HG02885 (cell line): ENCODE measurements at regions not wholly inside any gene's neighbourhood (a gene's known extent, or its start where the extent isn't known, plus 50 kb on each side); places are given as distances from the start of the nearest gene placed in this dataset.

Source experiments
- ATAC-seq: cut with Tn5 transposase; IDR thresholded peaks from one replicate; pipeline ENCODE4 v1.9.1; 2021; ENCODE audit warnings: mild to moderate bottlenecking; ENCODE audit not compliant: unreplicated experiment, poor library complexity

GRCh38 chr1:232226197-232226712, 403.7 kb downstream of the SIPA1L2 start:
- no peak for ATAC-seq

DNA sequence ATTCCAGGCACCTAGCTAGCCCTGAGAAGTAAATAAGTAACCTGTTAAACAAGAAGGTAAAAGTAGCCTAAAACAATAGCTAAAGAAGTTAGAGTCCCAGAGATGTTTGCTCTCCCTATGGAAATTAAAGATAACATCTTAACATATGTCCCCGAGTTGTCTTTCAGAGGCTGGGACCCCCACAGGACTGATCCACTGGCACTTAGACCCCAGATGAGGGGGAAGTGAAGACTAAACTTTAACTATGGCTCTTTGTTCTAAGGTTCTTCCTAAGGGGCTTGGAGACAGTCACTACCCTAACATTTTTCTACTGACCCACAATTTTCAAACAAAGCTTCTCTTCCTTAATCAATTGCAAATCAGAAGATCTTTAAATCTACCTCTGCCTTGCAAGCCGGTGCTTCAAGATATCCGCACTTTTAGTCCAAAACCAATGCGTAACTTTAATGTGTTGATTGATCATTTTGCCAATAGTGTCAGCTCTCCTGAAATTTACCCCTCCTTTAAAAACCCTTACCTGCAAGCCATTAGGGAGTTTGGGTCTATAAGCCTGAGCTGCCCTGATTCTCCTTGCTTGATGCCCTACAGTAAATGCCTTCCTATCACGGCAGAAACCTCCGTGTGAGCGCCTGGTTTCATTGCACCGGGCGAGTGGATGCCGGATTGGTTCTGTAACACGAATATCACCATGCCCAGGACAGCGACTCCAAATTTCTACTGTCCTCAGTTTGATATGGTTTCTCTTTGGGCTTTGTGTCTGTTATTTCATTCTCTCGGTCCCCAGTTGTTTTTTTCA, 404.4 kb downstream of the SIPA1L2 start:
- no peak for ATAC-seq

GRCh38 chr1:232223887-232224286, 406.0 kb downstream of the SIPA1L2 start:
- no peak for ATAC-seq

GRCh38 chr1:232223183-232223708, 406.7 kb downstream of the SIPA1L2 start:
- no peak for ATAC-seq

- ATAC-seq: no peak
Measured at GRCh38 chr1:232222614-232223013, 407.3 kb downstream of the SIPA1L2 start.

GRCh38 chr1:232221802-232222499, 408.0 kb downstream of the SIPA1L2 start:
- no peak for ATAC-seq

DNA sequence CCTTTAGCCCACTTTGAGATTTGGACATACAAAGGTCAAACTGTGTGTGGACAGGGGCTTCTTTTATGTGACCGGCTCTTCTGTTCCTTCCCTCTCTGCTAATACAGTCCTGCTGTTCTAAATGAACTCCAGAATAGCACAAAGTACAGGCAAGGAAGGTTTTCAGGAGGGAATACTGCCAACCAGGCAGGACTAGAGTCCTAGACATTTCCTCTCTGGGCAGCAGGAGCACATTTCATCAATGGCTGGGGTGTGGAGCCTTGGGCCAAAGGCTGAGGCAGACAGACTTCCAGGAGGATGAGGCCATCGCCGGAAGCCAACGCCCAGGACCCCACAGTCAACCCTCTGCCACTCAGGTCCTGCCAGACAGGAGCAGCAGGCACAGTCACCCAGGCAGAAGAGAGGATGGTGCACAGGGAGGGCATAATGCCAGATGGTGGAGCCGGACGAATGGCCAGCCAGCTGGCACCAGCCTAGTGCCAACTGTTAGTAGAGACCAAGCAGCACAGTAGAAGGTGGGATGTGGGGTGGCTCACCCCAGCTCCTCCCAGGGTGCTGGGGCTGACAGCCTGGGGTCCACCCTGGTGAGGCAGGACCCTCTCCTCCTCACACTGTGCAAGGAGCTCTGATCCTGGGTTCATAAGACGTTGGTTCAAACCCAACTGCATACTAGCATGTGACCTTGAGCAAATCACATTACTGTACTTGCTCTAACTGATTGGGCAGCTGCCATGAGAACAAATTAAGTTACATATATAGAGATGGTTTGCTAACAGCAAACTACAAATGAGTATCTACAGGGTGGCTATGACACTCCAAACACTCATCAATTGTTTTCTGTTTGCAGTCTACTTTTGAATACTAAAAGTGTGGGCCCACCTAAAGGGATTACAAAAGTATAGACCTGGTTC, 410.7 kb downstream of the SIPA1L2 start:
- no peak for ATAC-seq

DNA sequence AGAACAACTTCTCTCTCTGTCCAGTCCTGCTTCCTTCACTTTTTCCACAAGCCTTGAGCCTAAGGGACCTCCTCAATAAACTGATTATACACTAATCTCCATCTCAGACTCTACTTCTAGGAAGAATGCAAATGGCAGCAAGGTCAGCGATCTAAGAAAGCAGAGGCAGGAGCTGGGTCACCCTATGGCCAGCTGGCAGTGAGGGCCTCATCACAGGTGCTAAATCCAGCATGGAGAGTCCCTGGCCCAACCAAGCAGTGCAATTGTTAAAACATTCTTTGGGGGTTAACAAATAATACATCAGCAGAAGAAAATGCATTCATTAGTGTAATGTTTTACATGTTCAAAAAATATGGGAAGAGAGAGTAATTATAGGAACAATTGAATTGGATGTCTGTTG, 416.0 kb downstream of the SIPA1L2 start:
- ATAC-seq: no peak

GRCh38 chr1:232212253-232212652, 417.7 kb downstream of the SIPA1L2 start:
- no peak for ATAC-seq

- peak; percentile 55 for ATAC-seq
Measured at GRCh38 chr1:232211149-232211548, 418.8 kb downstream of the SIPA1L2 start.

GRCh38 chr1:232209357-232209756, 420.6 kb downstream of the SIPA1L2 start:
- no peak for ATAC-seq

DNA sequence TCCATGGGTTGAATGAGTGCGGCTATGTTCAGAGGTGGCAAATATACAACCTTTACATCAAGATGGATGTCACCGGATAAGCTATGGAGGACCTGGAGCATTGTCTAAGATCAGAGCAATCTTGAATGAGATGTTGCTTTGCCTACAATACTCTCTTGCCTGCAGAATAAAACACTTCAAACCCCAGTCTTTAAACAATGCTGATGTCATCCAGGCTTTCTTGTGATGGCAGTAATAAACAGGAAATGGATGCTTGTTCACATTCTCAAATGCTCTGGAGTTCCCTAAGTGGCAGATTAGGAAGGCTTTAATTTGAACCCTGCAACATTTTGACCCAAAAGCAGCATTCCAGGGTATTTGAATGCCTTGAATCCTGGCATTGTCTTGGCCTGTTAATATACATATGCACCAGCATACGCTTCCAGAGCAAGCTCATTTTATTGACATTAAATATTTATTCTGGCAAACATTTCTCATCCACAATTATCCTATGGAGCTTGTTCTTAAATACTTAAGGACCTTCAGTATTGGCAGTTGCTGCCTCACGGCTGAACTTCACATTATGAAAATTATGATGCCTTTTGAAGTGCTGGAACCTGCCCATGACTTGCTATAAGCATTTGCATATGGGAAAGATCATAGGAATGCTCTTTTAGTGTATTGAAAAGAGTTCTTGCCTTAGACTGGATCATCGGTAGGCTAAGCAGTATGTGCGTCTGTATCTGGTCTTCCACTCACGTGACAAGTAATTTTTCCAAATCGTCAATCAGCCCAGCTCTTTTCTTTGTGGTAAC, 422.7 kb downstream of the SIPA1L2 start:
- ATAC-seq: no peak

DNA sequence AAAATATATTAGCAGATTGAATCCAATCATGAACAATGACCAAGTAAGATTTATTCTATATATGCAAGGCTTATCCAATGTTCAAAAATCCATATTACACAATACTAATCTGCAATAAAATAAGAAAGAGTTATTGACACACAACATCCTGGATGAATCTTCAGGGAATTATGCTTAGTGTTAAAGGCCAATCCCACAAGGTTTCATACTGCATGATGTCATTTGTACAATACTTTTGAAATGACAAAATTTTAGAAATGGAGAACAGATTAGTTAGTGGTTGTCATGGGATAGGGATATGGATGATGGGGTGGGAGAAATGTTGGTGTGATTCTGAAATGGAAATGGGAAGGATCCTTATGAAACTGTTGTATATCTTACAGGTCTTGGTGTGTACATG, 425.7 kb downstream of the SIPA1L2 start:
- no peak for ATAC-seq

GRCh38 chr1:232201024-232201423, 428.9 kb downstream of the SIPA1L2 start:
- ATAC-seq: no peak

GRCh38 chr1:232196042-232196441, 433.9 kb downstream of the SIPA1L2 start:
- ATAC-seq: no peak

DNA sequence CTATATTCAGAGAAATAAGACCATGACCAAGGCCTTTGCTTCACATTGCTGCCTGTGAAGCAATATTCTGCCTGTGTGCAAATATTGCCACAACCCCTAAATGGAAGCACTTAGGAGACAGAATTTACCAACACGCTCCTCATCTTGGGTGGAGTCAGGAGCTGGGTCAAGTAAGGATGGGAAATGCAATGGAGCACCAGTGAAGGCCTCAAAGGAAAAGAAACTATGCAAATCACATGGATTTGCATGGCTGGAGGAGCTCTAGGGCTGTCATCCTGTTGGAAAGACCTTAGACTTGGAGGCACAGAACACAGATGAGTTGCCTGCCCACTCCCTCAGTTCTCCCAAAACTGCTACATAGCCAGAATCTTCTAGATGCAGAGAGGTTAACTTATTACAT, 435.5 kb downstream of the SIPA1L2 start:
- no peak for ATAC-seq

- ATAC-seq: no peak
Measured at GRCh38 chr1:232193451-232193783, 436.5 kb downstream of the SIPA1L2 start.

DNA sequence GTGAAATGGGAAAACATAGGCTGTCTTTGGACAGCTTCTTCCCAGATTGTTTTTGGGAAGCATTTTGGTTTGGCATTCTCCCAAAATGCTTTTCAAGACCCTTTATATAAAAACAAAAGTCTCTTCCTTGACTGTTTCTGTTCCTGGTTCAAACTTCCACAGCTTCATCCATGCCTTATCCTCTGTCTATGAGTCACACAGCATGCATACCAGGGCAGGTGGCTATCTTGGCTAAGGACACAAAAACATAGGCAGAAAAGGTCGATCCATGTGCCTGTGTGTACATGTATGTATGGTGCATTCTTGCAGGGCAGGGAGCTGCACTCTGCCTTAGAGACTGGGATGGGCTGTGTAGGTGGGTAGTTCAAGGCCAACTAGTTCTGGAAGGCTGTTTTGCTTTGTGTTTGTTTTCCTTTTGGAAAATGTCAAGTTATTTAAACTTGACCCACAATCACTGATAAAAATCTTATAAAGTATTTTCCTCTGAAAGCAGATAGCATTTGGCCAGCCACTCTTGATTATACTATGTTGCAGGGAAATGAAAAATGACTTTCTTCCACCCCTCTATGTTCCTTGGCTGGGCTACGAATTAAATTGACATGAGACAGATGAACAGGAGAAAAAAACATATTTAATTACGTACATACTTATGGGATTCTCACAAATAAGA, 437.0 kb downstream of the SIPA1L2 start:
- no peak for ATAC-seq

DNA sequence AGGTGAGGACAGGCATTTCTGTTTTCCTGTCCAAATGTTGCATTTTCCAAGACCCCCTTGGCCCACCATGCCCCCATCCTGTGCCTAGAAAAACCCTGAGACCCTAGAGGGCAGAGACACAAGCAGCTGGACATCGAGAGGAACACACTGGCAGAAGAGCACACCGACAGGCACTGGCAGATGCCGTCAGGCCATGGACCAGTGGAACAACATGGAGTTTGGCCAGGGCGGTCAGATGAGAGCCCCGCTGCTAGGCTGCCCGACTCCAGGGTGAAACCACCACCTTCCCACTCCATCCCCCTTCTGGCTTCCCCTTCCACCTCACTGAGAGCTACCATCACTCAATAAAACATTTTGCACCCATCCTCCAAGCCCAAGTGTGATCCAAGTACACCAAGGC, 438.4 kb downstream of the SIPA1L2 start:
- no peak for ATAC-seq
